ELF-1 (cell line): ENCODE measurements at regions not wholly inside any gene's neighbourhood (a gene's known extent, or its start where the extent isn't known, plus 50 kb on each side); places are given as distances from the start of the nearest gene placed in this dataset.

Experiments
- DNase-seq: peaks from one replicate; pipeline ENCODE4 v3.0.0-alpha.2; 2016; ENCODE audit warnings: low read depth, low spot score

DNA sequence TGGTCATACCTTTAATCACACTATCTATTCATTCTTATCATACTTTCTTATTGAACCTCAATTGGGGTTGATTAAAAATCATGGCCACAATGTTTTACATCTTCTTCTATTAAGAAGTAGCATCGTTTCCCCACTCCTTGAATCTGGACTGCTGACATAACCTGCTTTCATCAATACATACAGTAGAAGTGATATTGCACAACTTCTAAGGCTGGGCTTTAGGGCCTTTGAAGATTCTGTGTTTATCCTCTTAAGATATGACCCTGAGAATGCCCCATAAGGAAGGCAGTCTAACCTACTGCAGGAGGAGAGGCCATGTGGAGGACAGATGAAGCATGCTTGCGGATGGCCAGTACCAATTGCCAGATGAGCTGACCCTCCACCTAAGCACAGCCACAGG is 1142.8 kb upstream of the SEL1L start:
- no peak for DNase-seq

DNA sequence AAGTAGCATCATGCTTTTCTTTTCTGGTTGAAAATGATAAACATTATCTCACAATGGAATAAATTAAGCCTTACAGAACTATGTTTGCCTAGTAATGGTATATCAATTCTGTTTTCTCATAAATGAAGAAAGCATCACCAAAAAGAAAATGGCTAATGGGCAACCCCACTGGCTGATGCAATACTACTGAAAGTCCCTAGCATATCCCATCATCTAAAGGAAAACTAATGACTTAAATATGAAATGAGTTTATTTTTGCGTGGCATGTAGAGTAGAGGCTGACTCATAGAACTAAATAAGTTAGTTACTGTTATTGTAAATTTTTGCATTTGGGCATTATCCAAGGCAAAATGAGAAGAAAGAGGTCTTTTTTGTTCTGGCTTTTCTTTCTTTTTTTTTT is 1156.3 kb upstream of the SEL1L start:
- DNase-seq, result no peak

DNA sequence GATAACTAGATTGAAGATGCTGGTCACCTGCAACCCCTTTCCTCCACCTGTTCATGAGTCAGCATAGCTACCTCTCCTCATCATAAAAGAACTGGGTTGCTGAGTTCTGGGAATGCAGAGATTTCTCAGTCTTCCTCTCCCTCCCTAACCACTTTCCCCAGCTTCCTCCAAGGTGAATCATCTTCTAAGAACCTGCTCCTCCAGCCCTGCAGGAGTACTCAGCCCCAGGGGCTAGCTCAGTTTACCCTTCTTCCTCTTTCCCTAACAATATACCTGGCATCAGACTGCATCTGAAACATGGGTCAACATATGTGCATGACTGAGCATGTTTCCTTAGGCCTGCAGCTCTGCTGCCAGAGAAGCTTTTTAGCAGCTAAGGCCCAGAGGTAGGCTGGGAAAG is 1157.5 kb upstream of the SEL1L start:
- peak; percentile 4 for DNase-seq

DNA sequence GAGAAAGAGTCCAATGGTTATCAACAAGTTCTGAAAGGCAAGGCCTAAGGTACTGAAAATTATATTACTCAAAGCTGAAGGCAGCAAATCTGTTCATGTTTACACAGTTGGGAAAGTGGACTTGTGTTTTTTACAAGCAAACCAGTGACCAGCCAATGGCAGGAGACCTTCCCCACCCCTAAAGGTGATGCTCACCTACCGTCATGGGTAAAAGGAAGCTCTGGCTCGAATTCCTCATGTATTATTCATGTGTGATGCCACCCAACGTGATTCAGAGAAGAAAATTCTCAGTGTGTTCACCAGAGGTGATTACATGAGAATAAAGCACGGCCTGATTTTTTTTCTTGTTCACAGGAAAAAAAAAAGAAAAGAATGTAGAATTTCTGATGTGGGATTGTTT is 1161.2 kb upstream of the SEL1L start:
- DNase-seq, result no peak

DNA sequence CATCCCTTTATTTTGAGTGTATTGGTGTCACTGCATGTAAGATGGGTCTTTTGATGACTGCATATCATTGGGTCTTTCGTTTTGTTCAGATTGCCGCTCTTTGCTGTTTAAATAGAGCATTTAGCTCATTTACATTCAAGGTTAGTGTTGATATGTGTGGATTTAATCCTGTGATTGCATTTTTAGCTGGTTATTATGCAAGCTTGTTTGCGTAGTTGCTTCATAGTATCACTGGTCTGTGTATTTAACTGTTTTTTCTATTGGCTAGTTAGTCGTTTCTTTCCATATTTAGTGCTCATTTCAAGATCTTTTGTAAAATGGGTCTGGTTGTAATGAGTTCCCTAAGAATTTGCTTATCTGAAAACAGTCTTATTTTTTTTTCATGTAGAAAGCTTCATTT is 1170.6 kb upstream of the SEL1L start:
- DNase-seq, result no peak

DNA sequence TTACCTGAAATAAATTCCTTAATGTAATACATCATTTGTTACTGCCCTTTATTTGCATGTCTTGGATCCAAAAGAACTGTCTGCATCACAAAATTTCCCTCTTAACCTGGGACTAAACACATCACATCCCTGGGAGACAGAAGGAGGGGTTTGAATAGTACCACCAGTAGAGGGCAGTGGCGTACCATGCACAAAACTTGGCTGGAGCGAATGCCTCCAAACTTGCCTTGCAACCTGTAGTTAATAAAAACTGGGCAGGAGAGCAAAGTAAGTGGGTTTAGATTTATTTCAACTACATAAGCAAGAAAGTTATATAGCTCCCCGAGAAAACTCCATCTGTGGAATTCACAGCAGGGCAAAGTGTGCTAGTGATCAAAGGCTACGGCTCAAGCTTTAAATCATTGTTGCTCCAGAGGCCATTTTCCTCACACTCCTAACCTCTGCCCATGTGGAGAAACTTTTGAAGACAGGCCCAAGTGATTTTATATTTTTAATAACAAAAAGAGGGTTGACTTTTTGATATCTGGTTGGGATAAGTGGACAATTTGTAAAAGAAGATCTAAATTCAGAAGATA is 1176.7 kb upstream of the SEL1L start:
- DNase-seq, result peak; percentile 79

DNA sequence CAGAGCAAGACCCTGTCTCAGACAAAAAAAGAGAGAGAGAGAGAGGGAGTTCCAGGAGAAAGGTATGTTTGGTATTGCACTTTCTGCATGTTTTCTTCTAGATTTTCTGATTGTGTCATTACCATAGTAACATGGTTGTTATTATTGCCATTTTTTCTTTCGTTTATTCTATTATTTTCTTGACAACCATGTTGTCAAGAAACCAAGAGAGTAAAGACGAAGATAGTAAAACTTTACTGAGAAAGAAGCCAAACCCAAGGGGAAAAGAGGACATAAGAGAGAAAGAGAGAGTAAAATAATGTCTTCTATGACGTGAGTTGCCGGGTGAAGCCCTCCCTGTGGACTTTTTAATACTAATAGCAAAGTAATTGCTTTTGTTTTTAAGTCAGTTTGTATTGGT is 1186.0 kb upstream of the SEL1L start:
- DNase-seq, result no peak

DNA sequence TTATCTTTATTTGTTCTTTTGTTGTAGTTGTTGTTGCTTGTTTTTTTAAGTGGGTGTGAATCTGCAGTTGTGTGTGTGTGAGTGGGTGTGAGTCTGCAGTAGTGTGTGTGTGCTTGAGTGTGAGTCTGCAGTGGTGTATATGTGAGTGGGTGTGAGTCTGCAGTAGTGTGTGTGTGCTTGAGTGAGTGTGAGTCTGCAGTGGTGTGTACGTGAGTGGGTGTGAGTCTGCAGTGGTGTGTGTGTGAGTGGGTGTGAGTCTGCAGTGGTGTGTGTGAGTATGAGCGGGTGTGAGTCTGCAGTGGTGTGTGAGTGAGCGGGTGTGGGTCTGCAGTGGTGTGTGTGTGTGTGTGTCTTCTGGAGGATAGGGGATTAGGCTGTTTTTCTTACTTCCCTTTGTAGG is 1186.8 kb upstream of the SEL1L start:
- no peak for DNase-seq

DNA sequence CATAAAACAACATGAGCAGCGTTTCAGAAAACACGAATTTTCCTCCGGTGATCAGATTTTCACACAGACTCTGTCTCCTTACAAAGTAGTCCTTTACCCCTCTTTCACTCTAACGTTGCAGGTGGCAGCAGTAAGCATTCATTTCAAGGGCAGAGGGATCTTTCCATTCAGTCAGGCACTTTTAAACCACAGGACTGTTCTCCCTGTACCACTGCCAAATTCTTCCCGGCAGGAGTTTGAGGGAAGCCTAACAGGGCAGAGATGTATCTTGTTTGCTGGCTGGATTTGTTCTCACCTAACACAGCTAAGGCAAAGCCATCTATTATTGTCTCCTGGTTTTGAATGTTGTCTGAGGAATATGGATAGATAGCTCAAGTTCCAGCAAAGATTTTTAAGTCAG is 1187.3 kb upstream of the SEL1L start:
- DNase-seq, result peak; percentile 1

DNA sequence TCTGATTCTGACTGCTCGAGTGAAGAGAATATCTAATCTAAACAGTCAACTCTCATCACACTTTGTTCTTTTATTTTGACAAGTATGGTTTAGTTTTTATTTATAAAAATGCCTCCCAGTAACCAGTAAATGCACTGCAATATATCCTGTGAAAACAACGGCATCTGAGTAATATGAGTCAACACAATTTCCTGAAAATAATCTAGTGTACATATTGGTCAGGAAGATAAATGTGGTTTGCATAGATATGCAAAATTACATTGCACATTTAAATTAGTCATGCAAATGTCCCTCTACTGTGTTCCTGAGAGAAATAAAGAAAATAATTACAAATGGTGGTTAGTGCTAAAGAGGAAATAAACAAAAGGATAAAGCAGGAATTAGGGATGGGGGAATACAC is 1190.7 kb upstream of the SEL1L start:
- no peak for DNase-seq

DNA sequence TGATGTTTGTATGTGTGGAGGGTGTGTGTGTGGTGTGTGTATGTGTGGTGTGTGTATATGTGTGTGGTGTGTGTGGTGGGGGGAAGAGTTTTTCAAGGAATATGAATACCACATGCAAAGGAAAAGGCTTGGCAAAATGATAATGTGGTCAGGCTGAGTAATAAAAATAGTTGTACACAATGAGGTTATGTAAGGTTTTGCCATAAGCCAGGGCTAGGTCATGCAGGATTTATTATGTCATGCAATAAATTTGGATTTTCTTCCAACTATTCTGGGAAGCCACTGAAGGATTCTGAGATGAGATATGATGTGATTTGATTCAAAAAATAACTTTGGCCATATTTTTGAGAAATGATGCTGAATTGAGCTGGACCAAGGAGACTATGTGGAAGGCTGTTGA is 1191.6 kb upstream of the SEL1L start:
- no peak for DNase-seq

DNA sequence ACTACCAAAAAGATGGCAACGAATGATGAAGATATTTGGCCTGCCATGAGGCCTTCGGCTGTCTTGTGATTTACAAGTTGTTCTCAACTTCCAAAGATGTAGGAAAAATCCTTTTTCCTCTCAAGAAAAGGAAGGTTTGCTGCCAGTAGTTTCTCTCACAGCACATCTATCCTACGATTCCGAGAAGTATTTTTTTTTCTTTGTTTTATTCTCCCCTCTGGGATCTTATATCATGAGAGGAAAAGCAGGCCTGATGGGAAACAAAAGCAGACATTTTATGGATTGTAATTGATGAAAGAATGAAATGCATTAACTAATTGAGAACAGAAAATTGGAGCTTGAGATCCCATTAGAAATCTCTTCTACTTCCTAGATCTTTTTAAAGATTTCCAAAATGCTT is 1197.9 kb upstream of the SEL1L start:
- no peak for DNase-seq

DNA sequence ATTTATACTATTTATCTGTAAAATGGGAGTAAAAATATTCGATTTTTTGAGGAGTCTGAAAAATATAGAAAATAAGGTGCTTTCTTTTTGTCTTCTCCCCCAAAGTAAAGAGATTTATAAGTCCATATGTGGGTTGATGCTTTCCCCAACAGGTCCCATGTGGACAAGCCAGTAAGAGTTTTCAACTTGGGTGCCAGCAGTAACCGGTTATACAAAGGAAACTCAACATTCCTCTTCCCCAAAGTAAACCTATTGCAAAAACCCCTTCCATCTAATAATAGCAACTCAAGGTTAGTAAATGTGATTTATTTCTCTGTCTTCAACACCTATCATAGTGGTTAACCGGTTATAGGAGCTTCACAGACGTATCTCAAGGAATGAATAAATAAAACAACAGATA is 1206.9 kb upstream of the SEL1L start:
- DNase-seq, result no peak

DNA sequence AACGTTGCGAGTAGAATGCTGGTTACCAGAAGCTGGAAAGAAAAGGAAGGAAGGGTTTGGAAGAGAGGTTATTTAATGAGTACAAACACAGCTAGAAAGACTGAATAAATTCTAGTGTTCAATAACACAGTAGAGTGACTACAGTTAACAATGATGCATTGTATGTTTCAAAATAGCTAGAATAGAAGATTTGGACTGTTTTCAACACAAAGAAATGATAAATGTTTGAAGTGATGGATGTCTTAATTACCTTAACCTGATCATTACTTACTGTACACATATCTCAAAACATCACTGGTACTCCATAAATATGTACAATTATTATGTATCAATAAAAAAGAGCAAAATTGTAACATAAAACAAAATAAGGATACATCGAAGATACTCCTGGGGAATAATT is 1221.8 kb upstream of the SEL1L start:
- DNase-seq, result no peak

DNA sequence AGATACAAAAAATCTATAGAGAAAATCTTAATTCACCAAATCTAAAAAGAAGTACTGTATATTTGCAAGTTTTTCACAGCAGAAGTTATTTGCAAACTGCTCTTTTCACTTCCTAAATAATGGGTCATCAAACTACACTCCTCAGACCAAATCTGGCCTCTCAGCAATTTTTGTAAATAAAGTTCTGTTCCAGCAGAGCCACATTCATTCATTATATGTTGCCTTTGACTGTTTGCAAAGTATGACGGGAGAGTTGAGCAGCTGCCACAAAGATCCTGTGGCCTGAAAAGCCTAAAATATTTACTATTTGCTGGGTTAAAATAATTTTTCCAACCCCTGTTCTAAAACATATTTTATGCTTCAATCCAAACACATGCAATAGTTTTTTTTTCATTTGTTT is 1222.3 kb upstream of the SEL1L start:
- DNase-seq, result no peak

DNA sequence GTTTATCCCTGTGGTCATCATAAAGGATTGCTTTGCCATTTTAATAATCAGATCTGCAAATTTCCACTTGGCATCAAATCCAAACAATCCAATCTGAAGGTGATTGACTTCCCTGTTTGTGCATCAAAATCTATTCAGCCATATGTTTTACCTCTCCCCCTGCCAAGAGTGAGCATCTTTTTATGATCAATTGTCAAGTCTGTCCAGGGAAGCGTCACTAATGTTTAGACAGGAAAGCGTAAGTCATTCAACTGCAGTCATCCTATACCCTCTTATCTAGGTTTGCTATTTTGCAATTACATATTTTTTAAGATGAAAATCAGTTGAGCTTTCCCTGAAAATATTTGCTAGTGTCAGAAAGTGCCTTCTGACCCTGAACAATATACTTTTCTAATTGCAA is 1224.1 kb upstream of the SEL1L start:
- DNase-seq, result no peak

DNA sequence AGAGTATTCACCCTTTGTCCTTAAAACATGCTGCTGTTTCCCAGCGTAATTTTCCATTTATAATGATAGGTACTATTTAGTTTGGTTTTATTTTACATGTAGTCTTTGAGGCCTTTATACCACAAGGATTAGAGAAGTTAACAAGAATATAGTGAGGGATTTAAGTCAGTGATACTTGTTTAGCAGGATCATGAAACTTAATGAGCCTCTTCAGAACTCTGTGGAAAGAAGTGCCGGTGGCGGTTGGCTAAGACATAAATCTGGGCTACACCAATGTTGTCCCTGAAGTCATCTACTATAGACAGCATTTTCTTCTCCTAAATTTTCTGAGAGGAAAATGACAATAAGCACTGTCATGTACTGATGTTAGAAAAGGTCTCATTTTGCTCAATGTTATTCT is 1226.0 kb upstream of the SEL1L start:
- no peak for DNase-seq

DNA sequence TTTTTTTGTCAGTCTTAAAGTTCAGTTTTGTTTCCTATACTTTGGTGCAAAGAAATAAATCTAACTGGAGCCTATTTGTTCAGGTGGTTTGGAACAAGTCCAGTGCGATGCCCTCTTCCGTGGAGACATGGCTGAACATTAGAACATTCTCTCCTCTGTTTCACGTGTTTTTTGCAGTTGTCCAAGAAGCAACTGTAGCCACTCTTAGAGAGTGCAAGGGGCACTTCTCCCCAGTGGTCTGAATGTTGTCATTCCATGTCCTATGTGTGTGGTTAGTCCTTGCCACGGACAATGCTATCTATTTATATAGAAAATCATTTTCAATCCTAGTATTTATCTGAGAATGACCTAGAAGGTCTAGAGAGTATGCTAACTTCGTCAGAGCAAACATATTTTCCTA is 1232.5 kb upstream of the SEL1L start:
- DNase-seq, result no peak

DNA sequence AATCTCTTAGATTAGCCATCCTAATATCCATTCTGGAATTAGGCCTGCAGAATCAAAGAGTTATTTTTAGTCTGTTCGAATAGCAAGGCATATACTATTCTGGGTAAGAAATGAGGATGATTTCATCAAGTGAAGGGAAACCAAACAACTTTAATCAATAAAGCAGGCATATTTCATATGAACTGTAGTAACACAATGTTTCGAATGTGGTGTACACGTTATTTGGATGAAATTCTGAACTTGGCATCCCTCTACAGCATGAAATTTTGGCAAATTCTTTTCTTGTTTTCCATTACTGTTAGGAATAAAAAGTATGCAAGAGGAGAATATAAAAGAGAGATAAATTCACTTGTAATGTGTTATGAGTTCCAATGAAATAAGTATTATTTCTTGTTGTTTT is 1233.3 kb upstream of the SEL1L start:
- no peak for DNase-seq

DNA sequence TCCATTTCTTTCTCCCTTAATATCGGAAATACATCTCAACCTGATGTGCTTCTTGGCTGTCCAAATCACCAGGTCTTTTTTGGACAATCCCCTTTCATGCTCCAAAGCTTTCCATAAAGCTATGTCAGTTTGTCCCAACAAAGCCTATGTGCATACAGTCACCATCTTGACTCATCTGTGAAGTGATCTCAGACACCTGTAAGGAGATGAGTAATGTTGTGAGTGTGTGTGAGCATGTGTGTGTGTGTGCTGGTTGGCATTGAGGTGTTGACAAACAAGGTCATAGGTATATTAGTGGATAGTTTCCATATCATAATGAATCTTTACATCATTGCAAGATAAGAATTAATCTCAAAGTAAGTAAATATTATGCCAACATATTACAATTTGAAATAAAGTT is 1243.3 kb upstream of the SEL1L start:
- DNase-seq, result no peak

DNA sequence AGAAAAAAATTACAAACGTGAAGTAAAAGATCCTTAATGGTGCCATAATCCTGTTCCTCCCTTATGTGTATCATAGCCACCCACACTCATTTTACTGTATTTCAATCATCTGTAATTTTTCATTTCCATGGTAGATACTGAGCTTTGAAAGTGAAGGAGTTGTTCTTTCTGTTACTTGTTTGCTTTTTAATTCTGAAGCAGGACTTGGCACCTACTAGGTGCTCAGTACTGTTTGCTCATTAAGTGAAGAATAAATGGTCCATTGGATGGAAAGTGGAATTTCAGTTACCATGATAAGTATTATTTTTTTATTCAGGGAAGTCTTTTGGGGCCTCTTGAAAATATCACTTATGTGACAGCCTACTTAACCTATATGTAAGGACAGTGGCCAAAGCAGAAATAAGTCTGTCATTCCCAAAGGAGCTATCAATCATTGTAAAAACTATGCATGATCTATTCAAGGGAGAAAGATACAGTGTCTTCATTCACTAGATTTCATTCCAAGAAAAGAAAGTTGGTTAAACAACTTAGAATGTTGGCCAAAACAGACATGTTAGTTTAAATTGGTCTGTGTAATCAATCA is 1244.4 kb upstream of the SEL1L start:
- DNase-seq, result no peak

DNA sequence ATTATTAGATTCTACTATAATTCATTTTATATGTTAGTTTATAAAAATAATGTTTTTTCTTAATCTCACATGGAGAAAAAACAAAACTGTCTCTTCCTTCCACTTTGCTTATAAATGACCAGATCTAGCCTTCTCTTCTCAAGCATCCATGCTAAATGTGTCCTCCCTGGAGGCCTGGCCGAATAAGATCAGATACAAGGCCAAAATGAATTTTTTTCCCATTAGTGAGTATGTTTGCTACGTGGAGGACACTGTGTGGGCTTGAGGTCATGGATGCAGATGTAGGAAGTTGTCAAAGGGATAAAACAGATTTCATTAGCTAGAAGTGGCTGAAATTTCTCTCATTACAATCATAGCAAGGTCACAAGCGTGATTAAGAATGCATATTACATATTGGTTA is 1244.9 kb upstream of the SEL1L start:
- DNase-seq, result no peak

DNA sequence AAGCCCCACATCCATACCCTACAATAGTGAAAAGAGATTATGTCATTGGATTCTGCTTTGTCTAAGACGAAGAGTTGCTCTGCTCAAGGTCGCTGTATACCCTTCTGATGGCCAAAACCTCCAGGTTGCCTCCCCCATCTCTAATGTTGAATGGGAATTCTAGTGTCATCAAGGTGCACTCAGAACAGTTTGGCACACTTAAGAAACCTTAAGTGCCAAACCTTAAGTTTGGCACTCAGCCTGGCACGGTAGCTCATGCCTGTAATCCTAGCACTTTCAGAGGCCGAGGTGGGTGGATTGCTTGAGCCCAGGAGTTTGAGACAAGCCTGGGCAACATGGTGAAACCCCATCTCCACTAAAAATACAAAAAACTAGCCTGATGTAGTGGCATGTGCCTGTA is 1245.6 kb upstream of the SEL1L start:
- DNase-seq, result no peak

DNA sequence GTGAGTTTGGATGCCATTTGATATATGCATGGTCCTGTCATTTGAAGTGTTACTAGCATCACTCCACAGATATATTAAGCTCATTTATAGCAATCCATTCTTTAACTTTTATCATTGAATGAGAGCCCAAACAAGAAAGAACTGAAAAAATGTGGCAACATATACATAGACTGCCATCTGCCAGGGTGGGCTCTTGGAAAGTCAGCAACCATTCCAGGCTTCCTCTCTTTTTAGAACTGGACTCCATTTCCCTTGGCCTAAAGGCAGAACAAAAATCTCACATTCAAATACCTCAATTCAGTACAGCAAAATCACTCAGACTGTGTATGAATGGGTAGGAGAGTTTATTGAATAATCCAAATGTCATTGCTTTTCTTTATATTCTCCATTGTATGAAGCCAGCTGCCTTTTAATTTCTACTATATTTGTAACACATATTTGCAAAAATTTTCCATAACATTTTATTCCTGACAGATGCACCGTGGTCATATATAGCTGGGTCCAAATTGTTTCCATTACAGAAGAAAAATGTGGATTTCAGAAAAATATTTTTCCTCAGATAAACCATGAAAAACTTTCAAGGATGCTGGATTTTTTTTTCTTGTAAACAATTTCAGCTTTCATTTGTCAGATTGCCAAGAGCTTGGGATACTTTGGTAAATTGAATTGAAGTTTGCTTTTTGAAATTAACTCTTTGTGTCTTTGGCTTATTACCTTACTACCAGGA is 1252.3 kb upstream of the SEL1L start:
- no peak for DNase-seq
